ENCODE measurements at regions not wholly inside any gene's neighbourhood (a gene's known extent, or its start where the extent isn't known, plus 50 kb on each side); places are given as distances from the start of the nearest gene placed in this dataset.

GRCh38 chrX:150257353-150258175 lies 105.6 kb upstream of the MAMLD1 start:
- no peak overlapping the region for H3K4me3 ChIP-seq
- H3K27ac ChIP-seq (ENCODE audit: low read depth in 1 of 2, low read length in 1 of 2) = no peak overlapping the region
- DNase-seq (no peak), ATAC-seq (ENCODE audit: insufficient read depth, low FRiP score) (no peak)
- H3K9ac ChIP-seq (ENCODE audit: insufficient read depth in 1 of 2, low read length in 2 of 2) = no peak overlapping the region
- H3K27me3 ChIP-seq (ENCODE audit: control insufficient read depth in 3 of 3, insufficient read depth in 3 of 3, low read length in 2 of 3) = peaks cover 0 to 5% (median 0%) of the 10 kb centered on the region in 3 donors
- WGBS, 2 donors = 60 to 91% methylated on average over 1 of the region's 1 CpG
- no peaks in the 10 kb centered on the region for H3K36me3 ChIP-seq (ENCODE audit: control insufficient read depth in 4 of 4, insufficient read depth in 4 of 4, low read length in 4 of 4)
- H3K4me1 ChIP-seq (ENCODE audit: control insufficient read depth in 5 of 5, insufficient read depth in 5 of 5, low read length in 5 of 5) = no peaks in the 10 kb centered on the region
- TF ChIP-seq, protein P1, sequence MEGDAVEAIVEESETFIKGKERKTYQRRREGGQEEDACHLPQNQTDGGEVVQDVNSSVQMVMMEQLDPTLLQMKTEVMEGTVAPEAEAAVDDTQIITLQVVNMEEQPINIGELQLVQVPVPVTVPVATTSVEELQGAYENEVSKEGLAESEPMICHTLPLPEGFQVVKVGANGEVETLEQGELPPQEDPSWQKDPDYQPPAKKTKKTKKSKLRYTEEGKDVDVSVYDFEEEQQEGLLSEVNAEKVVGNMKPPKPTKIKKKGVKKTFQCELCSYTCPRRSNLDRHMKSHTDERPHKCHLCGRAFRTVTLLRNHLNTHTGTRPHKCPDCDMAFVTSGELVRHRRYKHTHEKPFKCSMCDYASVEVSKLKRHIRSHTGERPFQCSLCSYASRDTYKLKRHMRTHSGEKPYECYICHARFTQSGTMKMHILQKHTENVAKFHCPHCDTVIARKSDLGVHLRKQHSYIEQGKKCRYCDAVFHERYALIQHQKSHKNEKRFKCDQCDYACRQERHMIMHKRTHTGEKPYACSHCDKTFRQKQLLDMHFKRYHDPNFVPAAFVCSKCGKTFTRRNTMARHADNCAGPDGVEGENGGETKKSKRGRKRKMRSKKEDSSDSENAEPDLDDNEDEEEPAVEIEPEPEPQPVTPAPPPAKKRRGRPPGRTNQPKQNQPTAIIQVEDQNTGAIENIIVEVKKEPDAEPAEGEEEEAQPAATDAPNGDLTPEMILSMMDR (IDR thresholded peaks at IDR 0.05; ENCODE audit: control extremely low read depth, extremely low read depth) = no peak
- no peaks in the 10 kb centered on the region for H3K9me3 ChIP-seq (ENCODE audit: control insufficient read depth in 4 of 4, insufficient read depth in 3 of 4, low read length in 3 of 4)

DNA sequence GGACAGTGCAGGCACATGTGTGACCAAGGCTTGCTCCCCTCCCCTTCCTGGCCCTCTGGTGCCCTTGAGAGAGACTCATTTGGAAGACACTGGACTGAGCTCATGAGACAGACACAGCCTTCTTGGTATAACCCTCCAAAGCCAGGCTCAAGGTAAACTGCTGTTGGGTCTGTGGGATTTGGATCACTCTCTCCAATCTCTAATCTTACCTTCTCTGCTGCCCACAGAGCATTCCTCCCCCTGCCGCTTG lies 105.0 kb upstream of the MAMLD1 start:
- no peaks in the 10 kb centered on the region for H3K9me3 ChIP-seq (ENCODE audit: control insufficient read depth in 4 of 4, insufficient read depth in 3 of 4, low read length in 3 of 4)
- H3K9ac ChIP-seq (ENCODE audit: insufficient read depth in 1 of 2, low read length in 2 of 2) = no peak overlapping the region
- WGBS, 2 donors = 92 to 100% methylated on average over 1 of the region's 1 CpG
- DNase-seq (no peak), ATAC-seq (ENCODE audit: insufficient read depth, low FRiP score) (no peak)
- H3K4me3 ChIP-seq = no peak overlapping the region
- H3K4me1 ChIP-seq (ENCODE audit: control insufficient read depth in 5 of 5, insufficient read depth in 5 of 5, low read length in 5 of 5) = no peaks in the 10 kb centered on the region
- no peak overlapping the region for H3K27ac ChIP-seq (ENCODE audit: low read depth in 1 of 2, low read length in 1 of 2)
- peaks cover 0 to 5% (median 0%) of the 10 kb centered on the region in 3 donors for H3K27me3 ChIP-seq (ENCODE audit: control insufficient read depth in 3 of 3, insufficient read depth in 3 of 3, low read length in 2 of 3)
- TF ChIP-seq, protein P1 (IDR thresholded peaks at IDR 0.05; ENCODE audit: control extremely low read depth, extremely low read depth) = no peak
- H3K36me3 ChIP-seq (ENCODE audit: control insufficient read depth in 4 of 4, insufficient read depth in 4 of 4, low read length in 4 of 4) = no peaks in the 10 kb centered on the region

DNA sequence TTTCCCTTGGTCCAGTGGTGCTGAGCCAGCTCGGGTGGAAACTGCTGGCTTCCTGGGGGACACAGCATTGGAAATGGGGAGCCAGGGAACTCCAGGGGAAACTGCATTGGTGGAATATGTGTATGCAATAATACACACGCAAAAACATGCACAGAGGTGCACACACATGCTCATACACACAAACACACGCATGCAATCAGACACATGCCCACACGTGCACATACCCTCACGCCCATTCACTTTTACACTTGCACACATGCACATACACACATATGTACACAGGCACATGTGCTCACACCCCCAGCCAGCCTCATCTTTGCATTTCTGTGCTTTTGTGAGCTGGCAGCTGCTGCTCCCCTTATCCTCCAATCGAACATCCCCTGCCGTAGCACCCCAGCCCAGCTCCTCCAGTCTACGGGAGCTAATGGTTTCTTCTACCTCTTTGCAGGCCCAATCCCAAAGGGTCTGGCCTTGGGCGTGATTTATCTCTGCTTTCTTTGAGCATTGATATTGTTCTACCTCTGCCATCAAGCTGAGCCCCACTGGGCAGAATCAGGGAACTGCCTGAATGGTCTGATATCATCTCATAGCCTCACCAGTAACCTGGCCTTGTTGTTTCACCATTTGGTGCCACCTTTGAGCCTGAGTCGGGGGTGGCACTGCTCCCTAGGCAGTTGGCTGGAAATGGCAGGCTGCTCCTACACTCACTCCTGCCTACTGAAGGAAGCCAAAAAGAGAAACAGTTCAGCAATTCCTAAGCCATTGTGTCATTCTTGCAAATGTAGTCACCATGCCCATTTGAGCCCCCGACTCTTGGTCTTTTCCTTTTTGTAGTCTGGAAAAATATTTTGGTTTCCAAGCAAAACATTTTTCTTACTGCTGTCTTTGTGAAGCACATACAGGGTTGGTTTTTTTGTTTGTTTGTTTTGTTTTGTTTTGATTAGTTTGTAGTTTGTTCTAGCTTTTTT lies 104.4 kb upstream of the MAMLD1 start:
- Histone ChIP-seq H3K4me1 (ENCODE audit: control insufficient read depth in 5 of 5, insufficient read depth in 5 of 5, low read length in 5 of 5) (no peaks in the 10 kb centered on the region), H3K27ac (ENCODE audit: low read depth in 1 of 2, low read length in 1 of 2) (no peak overlapping the region), H3K4me3 (no peak overlapping the region), H3K27me3 (ENCODE audit: control insufficient read depth in 3 of 3, insufficient read depth in 3 of 3, low read length in 2 of 3) (peaks cover 0 to 5% (median 0%) of the 10 kb centered on the region in 3 donors), H3K36me3 (ENCODE audit: control insufficient read depth in 4 of 4, insufficient read depth in 4 of 4, low read length in 4 of 4) (no peaks in the 10 kb centered on the region), H3K9me3 (ENCODE audit: control insufficient read depth in 4 of 4, insufficient read depth in 3 of 4, low read length in 3 of 4) (no peaks in the 10 kb centered on the region), H3K9ac (ENCODE audit: insufficient read depth in 1 of 2, low read length in 2 of 2) (no peak overlapping the region)
- WGBS, 2 donors = 79 to 96% methylated on average over 11 of the region's 11 CpGs
- DNase-seq = no peak
- TF ChIP-seq, protein P1 (IDR thresholded peaks at IDR 0.05; ENCODE audit: control extremely low read depth, extremely low read depth) = no peak
- ATAC-seq (ENCODE audit: insufficient read depth, low FRiP score) = no peak
